Activated T-cell treated with anti-CD3 and anti-CD28 coated beads, Interleukin-2, amount 50 U/mL, for 72 hours (primary cell): ENCODE measurements at regions not wholly inside any gene's neighbourhood (a gene's known extent, or its start where the extent isn't known, plus 50 kb on each side); places are given as distances from the start of the nearest gene placed in this dataset.

Experiments
- ATAC-seq, 2 donors: fragments of 150-1000 bp; cut with Tn5 transposase; replicated peaks in 1 of 2; 2 replicates each; pipeline ENCODE4 v1.10.0; 2021; ENCODE audit warnings: moderate library complexity in 2 of 2, mild to moderate bottlenecking in 1 of 2
- DNase-seq, 2 donors: peaks; one replicate each; pipeline ENCODE4 v3.0.0; 2021 to 2022; ENCODE audit warnings: mixed read lengths in 1 of 2
- H3K27ac Mint-ChIP-seq: one replicate; pipeline ENCODE4 v1.8.0; 2022; ENCODE audit warnings: mild to moderate bottlenecking, moderate library complexity, mixed read lengths
- H3K27me3 Mint-ChIP-seq: one replicate; pipeline ENCODE4 v1.8.0; 2022; ENCODE audit warnings: low read depth, mixed read lengths
- H3K36me3 Mint-ChIP-seq, 2 donors: one replicate each; pipeline ENCODE4 v1.8.0; 2022; ENCODE audit warnings: mixed read lengths in 2 of 2, mild to moderate bottlenecking in 1 of 2; ENCODE audit not compliant: insufficient read depth in 2 of 2
- H3K4me1 Mint-ChIP-seq: one replicate; pipeline ENCODE4 v1.8.0; 2022; ENCODE audit warnings: low read depth, mixed read lengths
- H3K4me3 Mint-ChIP-seq, 2 donors: one replicate each; pipeline ENCODE4 v1.8.0; 2022; ENCODE audit warnings: mild to moderate bottlenecking in 2 of 2, mixed read lengths in 2 of 2, moderate library complexity in 2 of 2
- H3K9me3 Mint-ChIP-seq, 2 donors: one replicate each; pipeline ENCODE4 v1.8.0; 2022; ENCODE audit warnings: mixed read lengths in 2 of 2

DNA sequence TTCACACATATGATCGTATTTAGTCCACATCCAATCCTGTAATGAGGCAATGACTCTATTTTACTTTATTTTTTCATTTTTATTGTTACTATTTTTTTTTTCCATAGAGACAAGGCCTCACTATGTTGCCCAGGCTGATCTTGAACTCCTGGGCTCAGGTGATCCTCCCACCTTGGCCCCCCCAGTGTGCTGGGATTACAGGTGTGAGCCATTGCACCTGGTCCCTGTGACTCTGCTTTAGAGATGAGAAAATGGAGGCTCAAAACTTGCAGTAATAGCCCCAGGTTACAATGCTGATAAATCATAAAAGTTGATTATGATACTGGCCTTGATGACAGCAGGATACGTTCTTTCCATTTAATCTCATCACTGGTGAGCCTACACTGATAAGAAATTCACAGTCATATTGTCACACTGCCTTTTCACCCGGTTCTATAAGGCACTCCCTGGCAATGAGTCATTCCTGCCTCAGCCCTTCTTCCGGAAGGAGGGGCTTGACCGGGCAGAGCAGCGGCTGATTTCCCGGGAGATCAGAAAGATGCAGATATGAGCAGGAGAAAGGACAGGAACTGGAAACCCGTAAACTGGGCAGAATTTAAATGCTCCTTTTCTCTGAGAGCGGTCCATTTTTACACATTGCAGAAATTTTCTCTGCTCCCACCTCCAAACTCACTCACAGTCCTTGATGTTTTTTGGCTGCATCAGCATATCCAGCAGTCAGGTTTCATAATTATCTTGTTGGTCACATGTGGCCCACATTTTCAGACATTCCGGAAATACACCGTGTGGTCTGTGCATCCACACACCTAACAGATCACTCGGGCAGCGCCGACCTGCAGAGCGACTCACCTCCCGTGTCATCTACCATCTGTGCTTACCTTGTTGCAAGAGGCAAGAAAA is 616.4 kb downstream of the EFNB2 start:
- ATAC-seq (no peak), DNase-seq (no peak)
- Mint-ChIP-seq H3K27me3 (peaks cover 18% of the 10 kb centered on the region), H3K4me3 (no peak overlapping the region), H3K9me3 (peaks cover 5 to 6% of the 10 kb centered on the region in 2 donors), H3K36me3 (no peaks in the 10 kb centered on the region), H3K4me1 (no peaks in the 10 kb centered on the region), H3K27ac (no peak overlapping the region)

DNA sequence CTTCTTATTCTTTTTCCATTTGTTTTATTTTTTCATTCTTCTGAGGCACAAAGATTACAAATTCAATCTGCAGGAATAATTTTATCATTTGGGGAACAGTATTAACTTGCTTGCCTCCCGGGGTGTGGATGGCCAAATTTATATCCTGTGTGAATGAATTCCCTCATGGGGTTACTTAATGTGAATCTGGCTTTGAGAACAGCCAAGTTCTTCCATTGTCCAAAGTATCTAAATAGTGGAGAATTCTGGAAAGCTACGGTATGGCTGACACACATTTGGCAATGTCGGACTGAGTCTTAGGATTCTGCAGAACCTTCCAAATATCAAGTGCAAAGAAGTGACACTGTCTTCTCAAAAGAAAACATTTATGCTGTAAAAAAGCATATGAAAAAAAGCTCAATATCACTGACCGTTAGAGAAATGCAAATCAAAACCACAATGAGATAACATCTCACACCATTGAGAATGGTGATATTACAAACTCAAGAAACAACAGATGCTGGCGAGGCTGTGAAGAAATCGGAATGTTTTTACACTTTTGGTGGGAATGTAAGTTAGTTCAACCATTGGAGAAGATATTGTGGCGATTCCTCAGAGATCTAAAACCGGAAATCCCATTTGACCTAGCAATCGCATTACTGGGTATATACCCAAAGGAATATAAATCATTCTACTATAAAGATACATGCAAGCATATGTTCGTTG is 620.2 kb downstream of the EFNB2 start:
- H3K4me3 Mint-ChIP-seq, result no peak overlapping the region
- DNase-seq (no peak), ATAC-seq (no peak)
- H3K36me3 Mint-ChIP-seq, result no peaks in the 10 kb centered on the region
- H3K27me3 Mint-ChIP-seq, result peaks cover 7% of the 10 kb centered on the region
- H3K9me3 Mint-ChIP-seq, result peaks cover 0 to 1% of the 10 kb centered on the region in 2 donors
- no peaks in the 10 kb centered on the region for H3K4me1 Mint-ChIP-seq
- no peak overlapping the region for H3K27ac Mint-ChIP-seq

GRCh38 chr13:105914291-105915036 is 621.0 kb downstream of the EFNB2 start:
- H3K27ac Mint-ChIP-seq, result no peak overlapping the region
- no peak for DNase-seq
- no peaks in the 10 kb centered on the region for H3K4me1 Mint-ChIP-seq
- no peak overlapping the region for H3K4me3 Mint-ChIP-seq
- ATAC-seq, result no peak
- H3K27me3 Mint-ChIP-seq, result peaks cover 13% of the 10 kb centered on the region
- peaks cover 0 to 1% of the 10 kb centered on the region in 2 donors for H3K9me3 Mint-ChIP-seq
- no peaks in the 10 kb centered on the region for H3K36me3 Mint-ChIP-seq

- Mint-ChIP-seq H3K27me3 (peaks cover 13% of the 10 kb centered on the region), H3K4me1 (peaks cover 15% of the 10 kb centered on the region), H3K27ac (no peak overlapping the region), H3K9me3 (no peaks in the 10 kb centered on the region), H3K4me3 (peak overlapping the region in 1 of 2 donors; percentile 33), H3K36me3 (no peaks in the 10 kb centered on the region)
- ATAC-seq, result peak; percentile 44 to 62
- DNase-seq, result peak; percentile 2 to 4
Measured at GRCh38 chr13:105908586-105908985, 626.9 kb downstream of the EFNB2 start.

GRCh38 chr13:105907319-105908019 is 628.0 kb downstream of the EFNB2 start:
- no peaks in the 10 kb centered on the region for H3K9me3 Mint-ChIP-seq
- no peak for DNase-seq
- no peak overlapping the region for H3K4me3 Mint-ChIP-seq
- H3K27ac Mint-ChIP-seq, result no peak overlapping the region
- no peaks in the 10 kb centered on the region for H3K36me3 Mint-ChIP-seq
- H3K4me1 Mint-ChIP-seq, result peaks cover 15% of the 10 kb centered on the region
- ATAC-seq, result no peak
- peaks cover 13% of the 10 kb centered on the region for H3K27me3 Mint-ChIP-seq

- no peaks in the 10 kb centered on the region for H3K9me3 Mint-ChIP-seq
- H3K27me3 Mint-ChIP-seq, result peaks cover 13% of the 10 kb centered on the region
- H3K27ac Mint-ChIP-seq, result no peak overlapping the region
- DNase-seq (no peak), ATAC-seq (no peak)
- H3K36me3 Mint-ChIP-seq, result no peaks in the 10 kb centered on the region
- H3K4me1 Mint-ChIP-seq, result peaks cover 15% of the 10 kb centered on the region
- no peak overlapping the region for H3K4me3 Mint-ChIP-seq
Measured at GRCh38 chr13:105906746-105907145, 628.7 kb downstream of the EFNB2 start.

DNA sequence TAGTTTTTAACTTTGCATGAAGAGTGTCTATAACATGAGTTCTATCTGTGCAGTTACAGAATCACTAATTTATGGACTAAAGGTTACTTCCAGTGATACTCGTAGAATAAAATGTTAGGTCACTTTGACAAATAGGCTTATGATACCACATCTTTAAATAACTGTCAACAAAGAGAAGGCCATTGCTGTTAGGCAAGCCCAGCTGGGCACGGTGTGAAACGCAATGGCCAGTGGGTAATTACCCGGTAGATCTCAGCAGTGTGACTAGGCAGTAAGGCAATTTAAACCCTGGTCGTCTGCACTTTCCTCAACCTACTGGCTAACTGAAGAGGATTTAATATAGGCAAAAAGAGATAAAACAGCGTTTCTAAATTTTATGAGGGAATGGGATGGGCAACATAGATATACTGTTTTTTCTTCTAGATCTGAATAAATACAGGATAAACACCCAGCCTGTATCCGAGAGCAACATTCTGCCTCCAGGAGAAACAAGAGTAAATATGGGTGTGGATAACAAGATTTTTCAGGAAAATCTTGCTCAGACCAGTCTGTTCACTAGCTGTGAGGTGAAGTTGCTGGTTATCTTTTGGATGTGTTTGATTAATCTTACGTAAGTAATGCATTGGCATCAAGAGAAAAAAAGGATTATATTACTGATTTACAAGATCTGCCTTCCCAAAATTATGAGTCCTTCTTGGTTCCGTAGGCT is 631.3 kb downstream of the EFNB2 start:
- no peak overlapping the region for H3K27ac Mint-ChIP-seq
- ATAC-seq (no peak), DNase-seq (no peak)
- H3K4me1 Mint-ChIP-seq, result peaks cover 14% of the 10 kb centered on the region
- H3K36me3 Mint-ChIP-seq, result no peaks in the 10 kb centered on the region
- no peak overlapping the region for H3K4me3 Mint-ChIP-seq
- no peaks in the 10 kb centered on the region for H3K27me3 Mint-ChIP-seq
- H3K9me3 Mint-ChIP-seq, result peaks cover 0 to 2% of the 10 kb centered on the region in 2 donors

DNA sequence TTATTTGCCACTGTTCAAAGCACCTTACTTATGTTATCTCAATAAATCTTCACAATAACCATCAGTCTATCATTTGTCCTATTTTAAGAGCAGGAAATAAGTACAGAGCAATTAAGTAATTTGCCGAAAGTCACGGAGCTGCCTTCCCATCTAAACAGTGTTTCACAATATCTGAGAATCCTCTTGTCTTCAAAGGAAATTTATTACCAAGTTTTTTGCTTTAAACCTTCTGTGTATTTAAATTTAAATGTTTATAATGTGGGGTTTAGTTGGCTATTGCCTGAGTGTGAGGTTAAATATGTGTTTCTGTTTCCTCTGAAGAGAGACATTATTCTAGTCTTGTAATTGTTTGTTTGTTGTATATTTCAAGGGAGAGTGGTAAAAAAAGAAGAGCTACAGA is 633.1 kb downstream of the EFNB2 start:
- DNase-seq (no peak), ATAC-seq (no peak)
- H3K27ac Mint-ChIP-seq, result no peak overlapping the region
- no peak overlapping the region for H3K4me3 Mint-ChIP-seq
- peaks cover 0 to 2% of the 10 kb centered on the region in 2 donors for H3K9me3 Mint-ChIP-seq
- H3K36me3 Mint-ChIP-seq, result no peaks in the 10 kb centered on the region
- H3K27me3 Mint-ChIP-seq, result no peaks in the 10 kb centered on the region
- no peaks in the 10 kb centered on the region for H3K4me1 Mint-ChIP-seq

GRCh38 chr13:105897575-105897974 is 637.9 kb downstream of the EFNB2 start:
- Mint-ChIP-seq H3K4me3 (no peak overlapping the region), H3K9me3 (peaks cover 0 to 2% of the 10 kb centered on the region in 2 donors), H3K4me1 (no peaks in the 10 kb centered on the region), H3K36me3 (no peaks in the 10 kb centered on the region), H3K27me3 (no peaks in the 10 kb centered on the region), H3K27ac (no peak overlapping the region)
- DNase-seq (no peak), ATAC-seq (no peak)

DNA sequence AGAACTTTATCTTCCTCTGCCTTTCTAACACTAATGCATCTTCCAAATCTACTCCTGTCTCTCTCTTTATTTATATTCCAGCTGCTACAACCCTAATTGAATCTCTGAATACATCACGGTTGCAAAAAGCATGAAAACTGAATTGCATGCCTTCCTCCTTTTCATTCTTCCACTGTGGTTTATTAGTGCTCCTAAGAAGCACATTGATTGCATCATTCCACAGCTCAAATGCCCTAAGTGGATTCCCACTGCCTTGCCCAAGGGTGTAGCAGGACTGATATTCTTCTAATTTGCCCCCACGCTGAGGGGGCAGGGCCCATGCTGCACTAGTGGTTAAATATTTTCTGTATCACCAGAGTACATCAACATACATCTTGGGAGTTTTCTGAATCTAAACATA is 640.8 kb downstream of the EFNB2 start:
- DNase-seq, result no peak
- Mint-ChIP-seq H3K9me3 (peaks cover 0 to 4% of the 10 kb centered on the region in 2 donors), H3K27me3 (peaks cover 6% of the 10 kb centered on the region), H3K36me3 (no peaks in the 10 kb centered on the region), H3K4me1 (no peaks in the 10 kb centered on the region), H3K27ac (no peak overlapping the region), H3K4me3 (no peak overlapping the region)
- ATAC-seq, result no peak

GRCh38 chr13:105890509-105890908 is 645.0 kb downstream of the EFNB2 start:
- Mint-ChIP-seq H3K4me1 (no peaks in the 10 kb centered on the region), H3K9me3 (peaks cover 5 to 11% of the 10 kb centered on the region in 2 donors), H3K4me3 (no peak overlapping the region), H3K27me3 (peaks cover 6% of the 10 kb centered on the region), H3K27ac (no peak overlapping the region), H3K36me3 (peaks cover 0 to 4% of the 10 kb centered on the region in 2 donors)
- ATAC-seq, result no peak
- DNase-seq, result no peak

DNA sequence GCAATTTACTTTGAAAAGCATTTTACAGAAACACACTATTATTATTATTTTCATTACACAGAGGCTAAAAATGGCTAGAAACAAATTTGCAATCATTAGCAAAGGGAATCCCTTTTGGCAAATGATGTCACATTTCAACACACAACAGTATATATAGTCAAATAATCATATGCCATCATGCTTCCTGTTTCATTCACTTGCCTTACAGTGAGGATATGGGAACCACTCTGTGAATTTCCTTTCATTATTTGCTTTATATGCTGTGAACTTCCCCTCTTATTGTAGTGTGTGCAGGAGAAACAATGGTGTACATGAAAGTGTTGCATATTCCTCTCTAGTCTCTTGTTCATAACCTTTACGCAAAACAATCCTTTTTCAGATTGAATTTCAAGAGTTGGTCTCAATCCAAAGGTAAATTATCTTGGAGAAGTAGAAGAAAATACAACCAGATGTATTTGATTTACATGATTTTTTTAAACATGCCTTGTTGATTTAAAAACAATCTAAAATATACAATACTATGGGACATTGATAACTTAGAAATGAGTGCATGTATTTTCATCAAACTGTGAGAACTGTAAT is 657.3 kb downstream of the EFNB2 start:
- H3K27me3 Mint-ChIP-seq, result no peaks in the 10 kb centered on the region
- DNase-seq (no peak), ATAC-seq (no peak)
- no peaks in the 10 kb centered on the region for H3K36me3 Mint-ChIP-seq
- peaks cover 0 to 2% of the 10 kb centered on the region in 2 donors for H3K9me3 Mint-ChIP-seq
- H3K4me3 Mint-ChIP-seq, result no peak overlapping the region
- H3K27ac Mint-ChIP-seq, result no peak overlapping the region
- no peaks in the 10 kb centered on the region for H3K4me1 Mint-ChIP-seq
